ENCODE measurements at regions not wholly inside any gene's neighbourhood (a gene's known extent, or its start where the extent isn't known, plus 50 kb on each side); places are given as distances from the start of the nearest gene placed in this dataset.

- TF ChIP-seq POLR2A (IDR thresholded peaks at IDR 0.05) (no peak), CTCF (IDR thresholded peaks at IDR 0.05) (no peak)
Measured at GRCh38 chr6:101163611-101164010, 229.9 kb upstream of the GRIK2 start.
